Forelimb muscle (tissue), 1 donor: ENCODE measurements at regions not wholly inside any gene's neighbourhood (a gene's known extent, or its start where the extent isn't known, plus 50 kb on each side); places are given as distances from the start of the nearest gene placed in this dataset.
"Not testable (repeated sequence)": the region's sequence is repeated elsewhere in the genome, so short reads cannot be mapped to it uniquely, and the experiment has no call there.

Experiments
- DNase-seq: peaks from one replicate; pipeline ENCODE4 v3.0.0-alpha.2; 2013; ENCODE audit warnings: low read depth

DNA sequence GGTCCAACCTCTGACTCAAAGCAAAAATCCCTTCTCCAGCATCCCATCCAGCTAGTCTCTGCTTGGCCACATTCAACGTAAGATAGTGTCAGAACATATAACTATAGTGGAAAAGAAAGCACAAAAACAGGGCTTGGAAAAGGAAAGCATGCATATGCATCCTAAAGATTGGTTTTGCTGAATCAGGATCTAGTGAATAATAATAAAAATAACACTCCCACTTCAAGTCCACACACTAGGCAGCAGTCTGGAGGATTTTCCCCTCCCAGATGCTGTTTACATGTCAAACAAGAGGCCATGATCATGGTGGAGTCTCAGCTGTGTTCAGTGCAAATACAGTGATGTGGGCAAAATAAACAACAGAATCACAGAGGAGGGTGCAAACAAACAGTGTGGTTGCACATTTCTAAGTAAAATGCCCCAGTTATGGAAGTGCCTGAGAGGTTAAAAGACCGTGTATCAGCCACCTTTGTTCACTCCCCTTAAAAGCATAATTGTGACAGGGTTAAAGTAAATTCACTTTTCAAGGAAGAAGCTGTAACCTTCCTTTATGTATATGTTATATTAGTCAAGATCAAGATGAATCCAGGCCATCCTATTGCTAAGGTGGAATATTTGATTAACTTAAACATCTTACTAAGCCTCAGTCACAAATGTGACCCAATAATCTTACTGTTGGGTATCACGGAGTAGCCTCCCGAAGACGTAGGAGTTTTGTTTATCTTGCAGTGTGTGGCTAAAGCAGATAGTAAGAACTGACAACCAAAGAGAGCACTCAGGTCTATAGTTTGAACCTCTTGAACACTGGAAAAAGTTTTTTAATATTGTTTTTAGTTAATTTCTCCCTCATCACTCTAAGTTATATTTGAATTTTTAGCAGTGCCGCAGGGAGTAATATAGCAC, 424.5 kb downstream of the SOX2 start:
- no peak for DNase-seq

DNA sequence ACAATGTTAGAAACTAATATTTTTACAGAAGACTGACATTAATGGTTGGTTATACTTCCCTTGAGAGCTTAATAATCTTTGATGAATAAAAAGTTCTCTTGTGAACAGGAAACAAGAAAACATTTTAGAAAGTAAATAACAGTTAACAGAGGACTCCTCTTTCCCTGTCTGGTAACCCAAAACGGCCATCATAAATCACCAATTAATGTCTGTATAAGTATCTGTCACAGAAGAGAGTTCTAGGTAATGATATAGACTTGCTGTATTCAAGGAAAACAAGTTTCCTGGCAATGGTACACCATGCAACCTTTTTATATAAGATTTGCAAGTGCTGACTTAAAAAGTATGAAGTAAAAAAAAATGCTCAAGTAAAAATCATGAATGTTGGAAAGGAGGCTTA, 426.7 kb downstream of the SOX2 start:
- DNase-seq = no peak

DNA sequence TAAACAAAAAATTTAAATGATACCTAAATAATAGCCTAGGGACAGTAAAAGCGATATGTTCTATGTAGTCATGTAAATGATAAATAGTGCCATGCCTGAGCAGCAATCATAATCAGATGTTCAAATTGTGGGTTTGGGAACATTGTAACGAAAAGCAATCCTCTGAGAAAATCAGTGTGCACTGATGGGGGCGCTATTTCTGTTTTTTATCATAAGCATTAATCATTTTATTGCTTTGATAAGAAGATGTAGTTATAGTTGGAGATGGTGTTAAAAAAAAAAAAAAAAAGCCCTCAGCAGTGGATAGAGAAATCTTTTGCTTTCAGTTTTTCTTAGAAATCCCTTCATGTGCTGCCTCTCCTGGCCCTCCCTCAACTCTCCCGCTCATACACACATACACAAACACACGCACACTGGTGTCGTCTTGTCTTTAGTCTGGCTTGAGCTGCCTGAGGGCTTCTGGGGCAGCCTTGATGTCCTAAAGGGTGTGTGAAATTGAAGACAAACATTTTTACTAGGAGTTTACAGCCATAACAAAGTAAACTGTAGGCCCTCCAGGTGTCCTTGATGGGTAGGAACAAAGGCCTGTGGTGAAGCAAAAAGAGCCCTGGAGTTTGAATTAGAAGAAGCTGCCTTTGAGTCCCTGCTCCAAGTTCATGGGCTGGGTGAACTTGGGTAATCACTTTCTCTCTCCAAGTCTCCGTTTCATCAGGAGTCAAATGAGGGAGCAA, 428.1 kb downstream of the SOX2 start:
- no peak for DNase-seq

DNA sequence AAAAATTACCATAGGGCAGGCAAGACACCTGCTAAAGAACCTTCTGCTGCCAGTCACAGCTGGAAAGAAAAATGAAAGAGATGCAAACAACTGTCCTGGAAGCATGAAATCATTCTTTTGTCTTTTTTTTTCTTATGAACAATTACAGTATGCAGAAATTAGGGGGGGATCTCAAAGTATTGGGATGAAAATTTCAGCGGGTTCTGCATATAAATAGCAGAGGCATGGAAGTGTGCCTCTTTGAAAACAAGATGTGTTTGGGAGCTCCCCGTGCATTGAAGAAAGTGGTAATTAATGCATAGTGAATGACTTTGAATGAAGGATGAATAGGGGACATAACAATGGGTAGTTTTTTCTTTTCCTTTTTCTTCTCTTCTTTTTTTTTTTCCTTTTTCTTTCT, 431.2 kb downstream of the SOX2 start:
- DNase-seq = no peak

DNA sequence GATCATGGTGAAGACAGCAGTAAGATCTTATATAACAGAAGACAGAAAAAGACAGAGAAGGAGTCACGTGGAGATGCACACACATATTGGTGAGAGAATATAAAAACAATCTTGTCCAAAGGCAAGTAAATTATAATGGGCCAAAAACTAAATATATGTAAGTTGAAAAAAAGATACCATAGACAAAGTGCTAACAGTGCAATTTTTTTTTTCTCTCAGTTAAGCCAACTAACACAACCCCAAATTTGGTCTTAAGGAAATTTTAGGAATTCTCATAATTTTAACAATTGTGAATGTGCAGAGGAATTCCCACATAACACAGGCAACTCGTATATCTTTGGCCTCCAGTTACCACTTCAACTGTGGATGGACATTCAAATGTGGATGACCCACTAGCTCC, 432.2 kb downstream of the SOX2 start:
- no peak for DNase-seq

DNA sequence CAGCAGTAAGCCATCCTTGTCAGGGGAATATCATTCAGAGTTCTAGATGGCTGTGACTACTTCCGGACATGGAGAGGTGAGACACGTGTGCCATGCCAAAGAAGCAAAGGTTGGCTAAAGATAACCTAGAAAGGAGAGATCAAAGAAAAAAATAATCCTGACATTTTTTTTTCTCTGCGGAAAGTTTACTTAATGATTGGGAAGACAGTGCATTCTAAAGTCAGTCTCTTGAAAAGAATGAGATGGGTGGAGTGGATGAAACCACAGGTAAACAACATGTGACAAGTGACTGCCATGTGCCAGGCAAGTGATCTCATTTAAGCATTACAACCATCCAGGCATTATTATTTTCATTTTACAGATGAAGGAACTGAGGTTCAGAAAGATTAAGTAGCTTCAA, 436.6 kb downstream of the SOX2 start:
- no peak for DNase-seq

DNA sequence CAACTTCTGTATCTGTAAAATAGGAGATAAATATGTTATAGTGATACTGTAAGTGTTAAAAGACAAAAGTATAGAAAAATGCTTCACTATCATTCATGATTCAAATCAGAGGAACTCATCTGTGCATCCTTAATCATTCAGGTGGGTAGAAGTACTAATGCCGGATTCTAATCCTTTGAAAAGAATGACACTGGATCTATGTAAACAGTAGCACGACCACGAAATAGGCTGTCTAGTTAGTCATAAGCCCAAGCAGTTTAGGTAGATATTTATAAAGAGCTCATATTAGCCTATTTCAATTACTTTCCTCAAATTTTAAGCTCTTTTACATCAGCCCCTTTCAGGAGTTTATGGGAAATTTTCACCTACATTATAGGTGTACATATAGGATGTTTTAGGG, 437.9 kb downstream of the SOX2 start:
- DNase-seq = no peak

DNA sequence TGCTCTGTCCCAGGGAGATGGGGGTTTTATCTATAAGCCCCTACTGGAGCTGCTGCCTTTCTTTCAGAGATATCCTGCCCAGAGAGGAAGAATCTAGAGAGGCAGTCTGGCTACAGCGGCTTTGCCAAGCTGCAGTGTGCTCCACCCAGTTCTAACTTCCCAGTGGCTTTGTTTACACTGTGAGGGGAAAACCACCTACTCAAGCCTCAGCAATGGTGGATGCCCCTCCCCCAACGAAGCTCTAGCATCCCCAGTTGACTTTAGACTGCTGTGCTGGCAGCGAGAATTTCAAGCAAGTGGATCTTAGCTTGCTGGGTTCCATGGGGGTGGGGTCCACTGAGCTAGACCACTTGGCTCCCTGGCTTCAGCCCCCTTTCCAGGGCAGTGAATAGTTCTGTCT, 444.6 kb downstream of the SOX2 start:
- not testable (repeated sequence) for DNase-seq

DNA sequence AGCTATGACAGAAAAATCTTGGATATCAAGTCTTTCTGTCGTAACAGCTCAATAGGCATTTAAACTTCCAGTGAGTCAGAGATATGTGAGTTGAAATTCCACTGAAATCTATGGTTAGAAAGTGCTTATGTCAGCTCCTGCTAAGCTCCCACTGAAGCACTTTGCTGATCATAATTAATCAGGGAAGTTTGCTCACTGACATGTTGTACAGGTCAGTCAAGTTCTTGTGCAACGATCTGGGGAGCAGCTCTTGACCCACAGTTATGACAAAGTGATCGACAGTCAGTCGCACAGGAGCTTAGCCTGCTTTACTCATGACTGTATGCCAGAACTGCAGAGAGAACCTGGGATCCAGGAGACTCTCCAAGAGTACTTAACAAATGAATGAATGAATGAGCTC, 453.5 kb downstream of the SOX2 start:
- no peak for DNase-seq

DNA sequence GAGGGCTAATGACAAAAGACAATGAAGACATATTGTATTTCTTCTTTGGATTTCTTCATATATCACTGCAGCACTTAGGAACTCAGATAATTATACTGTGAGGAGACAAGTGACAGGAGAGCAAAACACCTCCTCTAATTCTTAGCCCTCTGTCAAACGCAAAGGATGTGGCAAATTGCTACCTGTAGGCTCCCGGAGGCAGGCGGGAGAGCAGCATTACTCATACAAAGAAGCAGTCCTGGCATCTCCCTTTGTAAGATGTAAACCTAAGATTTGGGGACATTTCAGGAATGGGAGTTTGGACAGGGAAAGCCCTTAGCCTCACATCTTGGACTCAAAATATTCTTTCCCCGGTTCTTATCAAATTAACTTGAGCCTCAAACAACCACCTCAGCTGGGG, 460.8 kb downstream of the SOX2 start:
- no peak for DNase-seq

DNA sequence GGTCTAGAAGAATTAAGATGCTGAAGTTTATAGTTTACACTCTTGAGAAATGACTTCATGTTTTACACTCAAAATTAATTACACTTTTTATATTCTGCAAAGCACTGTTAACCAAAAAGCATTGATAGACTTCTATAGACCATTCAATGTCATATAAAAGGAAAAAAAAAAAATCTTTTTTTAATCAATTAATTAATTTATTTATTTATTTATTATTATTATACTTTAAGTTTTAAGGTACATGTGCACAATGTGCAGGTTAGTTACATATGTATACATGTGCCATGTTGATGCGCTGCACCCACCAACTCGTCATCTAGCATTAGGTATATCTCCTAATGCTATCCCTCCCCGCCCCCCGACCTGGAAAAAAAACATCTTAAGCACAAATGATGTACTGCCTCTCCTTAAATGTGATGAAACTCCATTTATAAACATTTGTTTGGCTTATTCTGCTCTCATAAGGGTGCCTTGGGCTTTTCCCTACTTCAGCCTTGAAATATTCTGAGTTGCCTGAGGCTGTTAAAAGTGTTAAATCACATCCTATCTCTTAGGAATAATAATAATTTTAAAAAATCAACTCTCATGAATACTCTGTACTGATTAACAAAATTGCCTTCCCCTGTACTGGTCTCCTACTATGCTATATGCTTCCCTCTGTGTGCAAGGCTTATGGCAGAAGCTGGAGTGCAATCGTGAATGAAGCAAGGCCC, 466.9 kb downstream of the SOX2 start:
- DNase-seq = no peak

DNA sequence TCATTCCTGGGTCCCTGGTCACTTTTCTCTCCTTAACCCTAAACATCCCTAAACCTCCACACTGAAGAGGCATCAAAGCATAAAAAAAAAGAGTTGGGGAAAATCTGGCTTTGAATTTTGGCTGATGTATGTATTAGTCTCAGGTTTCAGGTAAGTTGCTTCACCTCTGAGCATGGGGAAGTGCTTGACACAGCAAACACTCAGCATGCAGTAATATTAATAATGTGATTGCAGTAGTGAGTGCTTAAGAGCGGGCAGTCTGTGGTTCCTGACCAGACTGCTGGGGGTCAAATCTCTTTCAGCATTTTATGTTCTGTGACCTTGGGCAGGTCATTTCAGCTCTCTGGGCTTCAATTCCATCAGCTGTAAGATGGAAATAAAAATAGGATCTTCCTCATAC, 467.9 kb downstream of the SOX2 start:
- no peak for DNase-seq

DNA sequence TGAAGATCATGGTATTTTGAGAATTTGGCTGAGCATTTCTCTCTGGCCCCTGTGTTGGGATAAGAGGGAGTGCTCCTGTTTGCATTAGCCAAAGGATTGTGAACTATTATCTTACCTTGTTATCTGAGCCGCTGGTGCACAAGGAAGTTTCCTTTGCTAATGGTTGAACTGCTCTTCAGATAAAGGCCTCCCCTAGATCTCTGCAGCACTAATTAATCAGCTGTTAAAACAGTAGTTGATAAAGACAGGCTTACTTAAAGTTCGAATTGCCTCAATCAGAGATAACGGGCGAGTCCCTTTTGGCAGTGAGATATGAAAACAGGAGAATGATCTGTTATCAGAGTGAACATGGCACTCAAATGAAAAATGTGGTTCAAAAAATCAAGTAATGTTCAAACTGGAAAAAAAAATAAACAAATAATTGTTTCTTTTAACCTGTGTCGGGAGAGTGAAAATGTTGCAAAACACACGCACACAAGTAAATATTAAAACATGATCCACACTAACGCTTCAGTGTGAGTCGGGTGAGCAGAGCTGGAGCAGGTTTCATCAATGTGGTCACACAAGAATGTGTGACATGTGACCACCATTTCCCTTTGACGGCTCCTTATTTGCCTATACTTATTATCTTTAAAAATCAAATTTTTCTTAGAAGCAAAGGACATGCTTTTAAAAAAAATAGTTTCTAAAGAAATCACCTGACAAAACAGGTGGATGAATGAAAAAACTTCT, 469.1 kb downstream of the SOX2 start:
- DNase-seq = no peak

DNA sequence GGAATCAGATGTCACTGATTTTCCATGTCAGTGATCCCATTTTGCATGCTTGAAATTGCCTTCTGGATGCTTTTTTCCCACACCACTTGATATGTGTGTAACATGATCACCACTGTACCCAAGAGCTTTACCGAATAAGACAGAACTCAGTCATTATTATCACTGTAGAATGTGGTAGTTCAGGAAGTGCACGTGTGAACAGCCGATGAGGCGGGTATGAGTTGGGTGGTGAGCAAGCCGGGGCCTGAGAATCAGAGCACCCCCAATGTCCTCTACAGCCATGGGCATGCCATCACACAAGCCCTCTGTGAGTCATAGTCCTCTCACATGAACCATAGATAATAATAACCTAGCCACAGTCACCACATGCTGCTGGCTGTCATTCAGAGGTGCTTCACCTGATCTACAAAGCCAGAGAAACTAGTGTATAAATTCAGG, 470.8 kb downstream of the SOX2 start:
- no peak for DNase-seq

DNA sequence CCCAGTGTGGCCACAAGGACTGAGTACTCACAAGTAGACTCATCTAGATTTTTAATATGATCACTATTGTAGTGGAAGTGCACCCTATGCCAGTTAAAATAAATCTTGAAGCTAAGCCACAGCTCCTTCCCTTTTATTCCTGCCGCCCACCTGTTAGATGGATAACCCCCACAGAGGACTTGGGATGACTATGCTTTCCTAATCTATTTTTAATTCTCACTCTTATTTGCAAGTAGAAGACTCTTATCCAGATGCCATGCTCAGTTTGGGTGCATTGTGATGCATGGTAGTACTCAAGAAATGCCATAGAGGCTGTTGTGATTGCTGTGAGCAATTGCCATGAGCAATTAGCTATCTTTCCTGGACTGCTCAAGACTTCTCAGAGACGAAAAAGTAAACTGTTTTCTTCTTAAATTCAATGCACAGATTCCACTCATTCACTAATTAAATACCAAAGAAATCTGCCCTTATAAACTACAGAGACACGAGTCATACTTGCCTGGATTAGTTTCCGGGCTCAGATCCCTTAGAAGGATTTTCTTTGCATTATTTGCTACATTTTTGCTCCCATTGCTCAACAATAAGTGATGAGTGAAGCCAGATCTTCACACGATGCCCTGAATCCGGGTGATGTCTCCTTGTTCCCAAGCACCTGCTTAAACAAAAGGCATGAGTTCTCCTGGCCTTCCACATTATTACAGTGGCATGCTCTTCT, 472.1 kb downstream of the SOX2 start:
- no peak for DNase-seq

DNA sequence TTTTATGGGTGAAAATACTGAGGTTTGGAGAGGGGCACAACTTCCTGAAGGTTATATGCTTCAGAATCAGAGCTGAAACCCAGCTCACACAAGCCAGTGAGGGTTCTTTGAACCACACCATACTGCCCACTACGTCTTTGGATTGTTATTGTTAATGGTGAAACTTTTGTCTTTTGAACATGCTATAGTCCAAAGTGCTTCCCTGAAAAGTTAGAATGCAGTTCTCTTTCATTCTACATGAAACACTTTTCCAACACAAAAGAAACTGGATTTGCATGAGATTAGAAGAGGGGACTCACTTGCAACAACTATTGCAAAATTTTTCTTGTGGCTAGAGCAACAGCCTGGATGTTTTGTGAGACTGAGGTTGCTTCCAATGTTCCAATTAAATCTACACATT, 473.6 kb downstream of the SOX2 start:
- DNase-seq = no peak

DNA sequence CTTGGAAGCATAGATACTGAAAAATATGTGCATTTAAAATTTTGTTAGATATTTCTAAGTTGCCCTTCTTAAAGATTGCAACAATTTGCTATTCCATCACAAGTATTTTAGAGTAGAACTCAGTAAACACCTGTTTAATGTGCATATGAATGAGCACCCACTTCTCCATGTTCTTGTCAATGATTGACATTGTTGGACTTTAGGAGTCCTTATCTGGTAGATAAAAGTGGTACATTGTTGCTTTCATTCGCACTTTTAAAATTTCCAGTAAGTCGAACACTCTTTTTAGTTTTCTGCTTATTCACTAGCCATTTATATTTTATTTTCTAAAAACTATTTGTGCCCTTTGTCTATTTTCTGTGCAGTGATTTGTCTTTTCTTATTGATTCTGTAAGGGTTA, 478.3 kb downstream of the SOX2 start:
- DNase-seq = no peak

DNA sequence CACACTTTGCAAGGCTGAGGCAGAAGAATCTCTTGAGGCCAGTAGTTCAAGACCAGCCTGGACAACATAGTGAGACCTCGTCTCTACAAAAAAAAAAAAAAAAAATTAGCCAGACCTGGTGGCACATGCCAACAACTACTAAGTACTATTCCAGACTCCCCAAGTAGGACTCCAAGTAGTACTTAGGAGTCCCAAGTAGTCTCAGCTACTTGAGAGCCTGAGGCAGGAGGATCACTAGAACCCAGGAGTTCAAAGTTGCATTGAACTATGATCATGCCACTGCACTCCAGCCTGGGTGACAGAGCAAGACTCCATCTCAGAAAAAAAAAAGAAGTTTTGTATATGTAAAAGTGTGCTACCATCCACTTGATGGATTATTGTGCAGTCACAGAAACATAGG, 486.6 kb downstream of the SOX2 start:
- DNase-seq = no peak

DNA sequence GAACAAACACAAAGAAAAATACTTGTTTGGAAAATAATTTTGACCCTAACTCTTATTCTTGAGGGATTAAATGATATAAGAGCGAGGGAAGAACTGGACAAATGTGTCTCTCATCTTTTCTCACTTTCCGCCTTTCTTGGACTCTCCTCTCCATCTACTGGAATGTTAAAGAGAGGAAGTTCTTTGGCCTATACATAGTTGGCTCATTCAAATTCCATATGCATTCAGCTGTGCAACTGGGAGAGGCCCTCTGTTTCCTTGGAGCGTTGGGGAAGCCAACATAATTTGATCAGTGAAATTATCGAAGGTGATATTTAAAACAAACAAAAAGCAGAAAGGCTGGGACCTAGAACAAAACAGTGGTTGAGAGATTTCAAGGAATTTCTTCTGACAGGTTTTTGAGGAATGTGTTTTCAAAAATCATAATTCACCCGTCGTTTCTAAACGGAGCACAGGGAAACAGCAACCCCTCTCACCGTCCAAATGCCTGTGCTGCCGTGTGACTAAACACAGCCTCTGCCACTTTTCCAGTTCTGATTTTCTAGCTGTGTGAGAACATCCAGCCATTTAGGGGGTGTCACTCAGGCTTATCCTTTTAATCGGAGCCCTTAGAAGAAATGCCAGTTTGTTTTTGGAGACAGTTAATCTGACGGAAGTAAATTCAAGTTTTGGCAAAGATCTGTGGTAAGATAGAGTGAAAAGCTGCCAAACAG, 489.9 kb downstream of the SOX2 start:
- no peak for DNase-seq

DNA sequence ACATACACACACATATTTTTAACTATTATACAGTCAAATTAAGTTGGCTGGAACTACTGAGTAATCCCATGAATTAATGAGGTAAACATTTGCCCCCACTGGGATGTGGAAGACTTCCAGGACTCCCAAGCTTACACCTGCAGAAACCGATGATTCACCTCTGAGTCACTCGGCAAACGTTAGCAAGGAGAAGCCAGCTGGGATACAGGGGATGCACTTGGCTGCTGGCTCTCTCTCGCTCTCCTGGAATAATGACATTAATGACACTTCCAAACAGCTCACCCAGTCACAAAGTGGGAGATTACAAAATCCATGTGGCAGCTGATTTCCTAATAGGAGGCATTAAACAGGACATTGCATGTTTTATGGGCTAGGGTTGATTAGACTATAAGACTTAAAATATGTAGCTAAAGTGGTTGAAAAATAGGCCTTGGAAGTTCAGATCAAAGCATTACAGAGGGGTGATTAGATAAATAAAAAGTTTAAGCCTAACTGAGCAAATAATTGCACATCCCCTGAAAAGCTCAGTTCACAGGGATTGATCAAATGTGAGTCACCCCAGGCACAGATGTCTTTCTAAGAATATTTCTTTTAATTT, 500.9 kb downstream of the SOX2 start:
- DNase-seq = no peak
